ENCODE measurements at regions not wholly inside any gene's neighbourhood (a gene's known extent, or its start where the extent isn't known, plus 50 kb on each side); places are given as distances from the start of the nearest gene placed in this dataset.

DNA sequence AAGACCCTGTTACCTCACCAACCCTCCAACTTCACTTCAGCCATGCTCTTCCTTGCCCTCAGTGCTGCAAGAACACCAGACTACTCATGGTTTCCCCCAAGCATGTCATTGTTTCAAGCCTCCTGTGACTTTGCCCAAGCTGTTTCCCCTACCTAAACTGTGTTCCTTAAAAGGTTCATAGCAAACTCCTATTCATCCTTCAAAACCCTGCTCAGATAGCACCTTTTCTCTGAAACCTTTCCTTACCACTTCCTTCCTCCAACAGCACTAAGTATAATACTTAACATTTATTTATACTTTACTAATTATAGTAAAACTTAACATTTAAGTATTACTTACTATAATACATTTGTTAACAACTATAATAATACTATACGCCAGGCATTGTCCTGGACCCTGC is 136.2 kb downstream of the CCT6B start:
- no peak for DNase-seq

DNA sequence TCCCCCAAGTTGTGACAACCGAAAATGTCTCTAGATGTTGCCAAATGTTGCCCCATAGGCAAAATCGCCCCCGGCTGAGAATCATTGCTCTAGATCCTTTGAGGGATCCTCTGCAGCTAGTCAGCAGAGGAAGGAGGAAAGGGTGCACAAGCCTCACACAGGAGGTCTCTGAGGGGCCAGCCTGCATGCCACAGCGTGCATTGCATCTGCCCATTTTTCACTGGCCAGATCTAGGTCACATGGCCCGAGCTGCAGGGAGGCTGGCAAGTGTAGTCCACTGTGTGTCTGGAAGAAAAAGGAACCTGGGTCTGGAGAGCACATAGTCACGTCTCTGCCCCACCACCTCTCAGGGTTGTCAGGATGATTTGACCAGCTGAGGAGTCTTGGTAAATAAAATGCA is 138.2 kb downstream of the CCT6B start:
- DNase-seq = no peak

DNA sequence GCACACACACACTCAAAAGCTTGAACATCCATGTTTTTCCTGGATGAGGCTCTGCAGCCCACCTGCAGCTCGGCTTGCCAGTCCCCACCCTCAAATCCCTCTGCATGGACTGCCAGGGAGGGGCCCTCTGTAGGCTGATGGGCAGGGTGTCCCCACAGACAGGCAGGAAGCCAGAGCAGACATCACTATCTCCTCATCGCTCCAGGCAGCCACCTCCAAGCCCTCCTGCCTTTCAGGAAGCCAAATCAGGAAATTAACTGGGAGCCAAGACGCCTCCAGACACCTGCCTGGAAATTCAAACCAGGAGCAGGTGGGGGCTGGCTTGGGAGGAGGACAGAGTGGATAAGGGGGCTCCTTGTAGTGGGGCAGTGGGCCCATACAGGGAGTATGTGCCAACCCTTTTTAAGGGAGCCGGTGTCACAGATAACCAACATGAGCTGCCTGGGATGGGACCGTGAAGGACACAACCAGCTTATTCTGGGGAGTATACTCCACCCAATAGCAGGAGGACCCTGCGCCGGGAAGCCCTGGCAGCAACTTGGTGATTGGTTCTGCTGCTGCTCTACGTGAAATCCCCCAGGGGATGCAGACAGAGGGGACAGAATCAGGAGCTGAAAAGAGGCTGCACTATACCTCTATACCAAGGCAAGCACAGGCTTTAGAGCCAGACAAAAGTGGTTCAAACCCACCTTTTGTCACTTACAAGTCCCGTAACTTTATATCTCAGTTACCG is 139.1 kb downstream of the CCT6B start:
- no peak for DNase-seq

DNA sequence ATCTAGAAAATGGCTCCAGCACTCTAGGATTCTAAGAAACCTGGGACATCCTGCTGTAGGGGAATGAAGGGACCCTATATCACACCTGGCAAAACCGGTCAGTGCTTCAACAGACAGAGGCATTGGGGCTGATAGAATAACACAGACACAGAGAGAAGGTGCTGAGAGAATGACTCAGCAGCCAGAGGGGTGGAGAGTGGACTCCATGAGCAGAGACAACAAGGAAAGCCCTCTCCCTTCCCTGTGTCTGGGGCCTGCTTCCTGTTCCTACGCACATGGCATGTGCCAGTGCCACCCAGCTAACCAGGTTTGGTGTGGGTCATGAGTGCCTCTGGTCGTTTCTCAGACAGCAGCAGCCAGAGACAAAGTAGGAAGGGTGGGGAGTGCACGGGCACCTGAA is 140.3 kb downstream of the CCT6B start:
- DNase-seq = no peak

DNA sequence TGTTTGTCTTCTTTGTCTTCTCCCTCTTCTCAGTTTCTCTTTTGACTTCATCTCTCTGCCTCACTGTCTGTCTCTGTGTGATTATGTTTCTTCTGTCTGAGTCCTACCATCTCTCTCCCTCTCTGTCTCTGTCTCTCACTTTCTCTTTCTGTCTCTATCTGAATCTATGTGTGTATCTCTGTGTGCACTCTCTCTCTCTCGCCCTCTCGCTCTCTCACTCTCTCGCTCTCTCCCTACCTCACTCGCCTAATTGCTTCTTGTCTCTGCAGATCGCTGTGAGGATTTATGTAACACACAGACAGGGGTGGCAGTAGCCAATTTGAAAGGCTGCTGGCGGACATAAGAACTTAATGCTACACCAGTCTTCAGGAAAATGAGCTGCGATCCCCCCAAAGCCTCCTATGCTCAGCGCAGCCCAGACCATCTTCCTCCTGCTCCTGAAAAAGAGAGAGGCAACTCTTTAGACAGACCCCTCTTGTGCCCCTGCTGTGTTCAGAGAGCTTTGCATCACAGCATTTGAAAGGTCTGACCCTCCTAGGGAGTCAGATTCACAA is 140.9 kb downstream of the CCT6B start:
- DNase-seq = no peak

DNA sequence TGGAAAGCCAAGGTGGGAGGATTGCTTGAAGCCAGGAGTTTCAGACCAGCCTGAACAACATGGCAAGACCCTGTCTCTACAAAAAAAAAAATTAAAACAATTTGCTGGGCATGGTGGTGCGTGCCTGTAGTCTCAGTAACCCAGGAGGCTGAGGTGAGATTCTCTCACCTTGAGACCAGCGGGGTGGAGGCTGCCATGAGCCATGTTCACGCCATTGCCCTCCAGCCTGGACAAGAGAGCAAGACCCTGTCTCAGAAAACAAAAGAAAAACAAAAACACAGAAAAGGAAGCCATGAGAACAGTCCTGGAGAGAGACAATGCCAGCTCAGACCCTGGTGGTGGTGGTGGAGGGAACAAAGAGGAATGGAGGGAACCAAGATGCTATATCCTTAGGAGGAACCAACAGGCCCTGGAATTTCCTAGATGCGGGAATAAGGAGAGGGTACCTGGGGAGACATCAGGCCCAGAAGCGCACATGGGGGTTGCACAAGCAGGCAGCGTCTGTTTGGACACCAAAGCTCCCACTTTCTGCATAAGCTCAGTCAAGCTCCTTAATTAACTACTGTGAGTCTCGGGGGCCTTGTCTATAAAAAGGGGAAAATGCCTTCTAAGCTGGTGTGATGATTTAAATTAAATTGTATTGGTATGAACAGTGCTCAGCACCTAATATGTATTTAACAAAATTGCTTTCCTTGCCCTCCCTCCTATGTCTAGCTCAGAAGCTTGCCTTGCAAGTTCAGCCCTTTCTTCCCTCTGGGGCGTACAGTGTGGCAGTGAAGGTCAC is 143.8 kb downstream of the CCT6B start:
- no peak for DNase-seq

DNA sequence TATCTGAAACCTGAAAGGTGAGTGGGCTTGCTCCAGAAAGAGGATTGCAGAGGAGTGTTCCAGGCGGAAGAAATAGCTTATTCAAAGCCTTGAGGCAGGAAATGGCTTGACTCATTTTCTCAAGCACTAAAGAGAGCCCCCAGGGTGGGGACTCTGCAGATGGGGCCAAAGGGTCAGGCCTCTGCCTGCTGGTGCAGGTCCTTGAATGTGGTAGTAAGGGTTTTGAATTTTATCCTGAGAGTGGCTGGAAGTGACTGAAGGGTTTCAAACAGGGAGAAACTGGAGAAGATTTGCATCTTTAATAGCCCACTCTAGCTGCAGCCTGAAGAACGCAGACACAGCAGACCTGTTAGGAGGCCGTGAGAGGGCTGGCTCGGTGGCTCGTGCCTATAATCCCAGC is 144.4 kb downstream of the CCT6B start:
- no peak for DNase-seq

DNA sequence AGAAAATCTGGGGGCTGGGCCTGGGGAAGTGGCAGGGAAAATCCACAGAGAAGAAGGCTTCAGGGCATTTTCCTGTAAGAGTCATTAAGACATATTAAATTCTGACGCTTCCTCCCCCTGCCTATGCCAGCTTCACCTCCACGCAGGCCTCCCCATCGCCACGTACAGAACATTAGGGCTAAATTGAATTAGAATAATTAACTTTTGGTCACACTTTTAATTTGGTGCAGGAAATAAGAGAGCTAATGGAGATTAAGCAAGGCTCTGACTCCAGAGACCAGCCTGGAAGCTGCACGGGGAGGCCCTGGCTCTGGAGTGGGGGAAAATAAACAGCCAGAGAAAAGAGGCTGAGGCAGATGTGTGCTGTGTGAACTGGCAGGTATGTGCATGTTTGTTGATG is 148.0 kb downstream of the CCT6B start:
- no peak for DNase-seq

DNA sequence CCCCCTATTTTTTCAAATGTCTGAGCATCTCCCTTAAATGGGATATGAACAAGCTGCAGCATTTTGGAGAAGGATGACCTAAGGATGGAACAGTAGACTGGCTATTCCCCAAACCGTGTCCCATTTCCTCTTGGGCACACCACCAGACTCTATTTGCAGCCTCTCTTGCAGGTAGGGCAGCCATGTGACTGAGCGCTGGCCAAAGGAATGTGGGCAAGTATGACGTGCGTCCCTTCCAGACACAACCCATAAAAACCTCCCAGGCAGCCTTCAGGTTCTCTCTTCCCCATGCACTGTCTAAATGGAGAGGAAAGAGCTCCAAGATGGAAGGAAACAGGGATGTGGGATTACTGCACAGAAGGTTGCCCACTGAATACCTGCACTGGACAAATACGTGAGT is 149.7 kb downstream of the CCT6B start:
- DNase-seq = no peak

DNA sequence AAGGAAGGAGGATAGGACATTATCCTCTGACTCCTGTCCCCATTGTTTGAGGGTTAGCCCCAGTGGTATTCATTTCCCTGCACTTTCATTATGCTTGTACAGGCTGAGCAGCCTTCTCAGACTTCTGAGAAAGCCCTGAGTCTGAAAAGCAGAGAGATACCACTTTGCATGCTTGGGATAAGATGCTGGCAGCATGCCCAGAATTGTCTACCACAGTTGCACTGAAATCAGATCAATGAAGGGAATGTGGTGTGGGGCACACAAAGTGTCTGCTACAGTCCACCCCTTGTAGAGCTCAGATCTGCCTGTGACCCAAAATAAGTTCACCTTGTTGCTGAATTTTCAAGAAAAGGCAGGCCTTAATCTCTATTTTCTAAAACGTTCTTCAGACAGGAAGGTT is 160.6 kb downstream of the CCT6B start:
- no peak for DNase-seq

DNA sequence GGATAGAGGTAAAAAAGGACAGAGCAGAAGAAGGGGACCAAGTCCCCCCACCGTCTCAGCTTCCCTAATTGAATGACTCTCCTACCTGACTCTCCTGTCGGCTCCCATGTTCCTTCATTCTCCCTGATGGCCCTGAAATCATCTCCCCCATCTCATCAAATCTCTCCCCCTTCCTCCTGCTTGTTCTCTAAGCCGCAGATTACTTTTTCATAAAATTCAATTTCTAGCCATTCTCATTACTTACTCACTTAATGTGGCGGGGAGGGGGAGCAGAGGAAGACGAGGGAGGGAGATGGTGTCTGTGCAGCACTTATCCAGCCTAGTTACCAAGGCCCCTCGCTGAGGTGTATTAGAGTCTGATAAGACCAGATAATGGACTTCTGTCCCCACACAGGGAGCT is 161.5 kb downstream of the CCT6B start:
- DNase-seq = no peak

DNA sequence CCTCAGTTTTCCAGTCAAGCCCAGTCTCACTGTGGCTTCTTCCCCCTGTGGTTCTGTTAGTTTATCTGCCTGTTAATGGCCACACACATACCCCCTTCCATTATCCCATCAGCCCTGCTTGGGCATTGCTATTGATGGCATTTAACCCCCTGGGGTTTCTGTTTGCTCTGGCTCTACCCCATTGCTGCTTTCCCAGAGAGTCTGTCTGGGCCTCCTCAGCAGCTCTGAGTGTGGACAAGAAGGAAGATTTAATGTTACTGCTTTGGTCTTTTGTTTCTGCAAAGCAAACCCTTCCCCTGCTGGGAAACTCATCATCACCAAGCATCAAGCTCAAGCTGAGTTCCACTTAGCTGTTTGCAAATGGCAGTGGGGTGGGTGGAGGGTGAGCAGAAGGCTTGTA is 162.7 kb downstream of the CCT6B start:
- no peak for DNase-seq

DNA sequence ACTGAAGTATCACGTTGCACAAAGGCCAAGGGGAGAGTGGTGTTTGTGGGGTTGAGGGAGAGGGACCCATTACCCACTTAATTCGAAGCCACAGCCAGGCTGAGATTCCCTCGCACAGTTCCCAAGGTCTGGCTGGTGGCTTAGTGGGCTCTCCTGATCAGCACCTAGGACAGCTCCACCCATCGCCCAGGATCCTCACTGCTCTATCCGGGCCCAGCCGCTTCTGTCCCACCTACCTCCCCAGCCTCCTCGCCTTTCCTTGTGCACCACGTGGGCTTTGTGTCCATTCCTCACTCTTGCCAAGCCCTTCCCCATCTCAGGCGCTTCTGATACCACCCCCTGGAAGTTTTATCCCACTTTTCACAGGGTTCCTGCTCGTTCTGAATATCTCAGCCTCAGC is 163.5 kb downstream of the CCT6B start:
- DNase-seq = peak; percentile 56

DNA sequence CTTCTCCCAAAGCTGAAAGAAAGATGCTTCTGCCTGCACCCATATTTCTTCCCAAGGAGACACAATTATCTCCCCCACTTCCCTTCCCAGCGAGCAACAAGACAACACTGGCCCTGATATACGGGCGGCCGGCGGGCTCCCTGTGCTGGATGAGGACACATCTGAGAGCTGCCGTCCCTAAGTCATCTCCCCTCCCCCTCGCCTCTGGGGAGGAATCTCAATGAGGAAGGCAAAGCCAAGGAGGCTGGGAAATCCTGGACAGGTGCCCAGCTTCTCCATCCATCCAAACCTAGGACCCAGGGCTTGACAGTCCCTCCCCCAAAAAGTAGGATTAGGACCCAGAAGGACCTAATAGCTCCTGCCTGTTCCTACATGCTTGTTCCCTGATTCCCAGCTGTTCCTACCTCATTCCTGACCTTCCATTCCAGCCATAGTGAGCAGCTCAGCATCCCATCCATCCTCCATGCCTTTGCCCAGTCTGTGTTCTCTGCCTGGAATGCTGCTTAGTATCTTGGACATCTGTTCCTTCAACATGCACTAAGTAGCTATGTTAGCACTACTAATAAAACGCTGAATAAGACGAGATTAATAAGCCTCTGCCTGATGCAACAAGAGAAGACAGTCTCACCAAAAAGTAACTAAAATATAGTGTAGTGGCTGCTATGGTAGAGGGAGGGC is 167.9 kb downstream of the CCT6B start:
- no peak for DNase-seq

DNA sequence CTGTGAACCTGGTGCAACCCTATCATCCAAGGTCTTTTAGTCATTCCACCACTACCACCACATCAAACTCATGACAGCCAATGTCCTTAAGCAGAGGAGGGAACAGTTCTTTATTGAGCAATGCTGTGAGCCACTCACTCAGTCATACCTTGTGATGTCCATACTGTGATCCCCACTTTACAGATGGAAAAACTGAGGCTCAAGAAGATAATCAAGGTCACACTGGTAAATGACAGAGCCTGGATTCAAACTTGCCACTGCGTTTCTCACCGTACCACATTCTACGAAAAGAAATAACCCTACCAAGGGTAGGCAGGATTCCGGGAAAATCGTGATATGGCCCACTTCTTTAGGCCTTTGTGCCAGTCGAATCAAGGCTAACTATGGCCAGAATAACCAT is 172.6 kb downstream of the CCT6B start:
- DNase-seq = no peak

DNA sequence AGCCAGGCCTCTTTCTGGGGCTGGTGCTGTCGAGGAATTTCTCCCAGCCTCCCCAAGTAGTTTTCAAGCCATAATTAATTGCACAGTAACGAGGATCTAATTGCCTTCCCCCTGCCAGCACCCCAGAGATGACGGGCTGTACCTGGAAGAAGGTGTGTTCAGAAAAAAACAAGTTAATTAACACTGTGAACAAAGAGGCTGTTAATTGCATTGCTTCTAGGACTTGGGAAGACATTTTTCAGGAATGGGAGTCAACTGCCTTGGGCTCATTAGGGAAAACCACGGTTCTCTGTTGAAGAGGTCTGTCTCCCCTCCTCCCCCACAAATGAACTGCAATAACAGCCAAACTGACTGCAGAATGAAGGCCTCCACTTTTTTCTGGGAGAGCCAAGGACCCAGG is 176.7 kb downstream of the CCT6B start:
- DNase-seq = no peak

DNA sequence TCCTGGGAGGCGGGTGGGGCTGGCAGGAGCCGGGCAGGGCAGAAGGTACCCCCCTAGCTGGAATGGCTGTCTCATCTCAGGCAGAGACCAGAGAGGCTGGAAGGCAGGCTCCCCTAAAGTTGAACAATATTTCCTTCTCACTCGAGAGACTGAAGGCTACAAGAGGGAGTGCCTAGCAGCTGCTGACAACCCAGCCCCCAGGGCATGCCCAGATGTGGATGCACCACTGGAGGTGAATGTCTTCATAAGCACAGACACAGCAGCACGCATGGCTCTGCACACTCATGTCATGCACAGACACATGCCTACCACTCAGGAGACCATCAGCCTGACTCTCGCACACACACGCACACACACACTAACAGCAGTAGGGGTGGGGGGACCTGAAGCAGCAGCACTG is 179.0 kb downstream of the CCT6B start:
- DNase-seq = no peak

DNA sequence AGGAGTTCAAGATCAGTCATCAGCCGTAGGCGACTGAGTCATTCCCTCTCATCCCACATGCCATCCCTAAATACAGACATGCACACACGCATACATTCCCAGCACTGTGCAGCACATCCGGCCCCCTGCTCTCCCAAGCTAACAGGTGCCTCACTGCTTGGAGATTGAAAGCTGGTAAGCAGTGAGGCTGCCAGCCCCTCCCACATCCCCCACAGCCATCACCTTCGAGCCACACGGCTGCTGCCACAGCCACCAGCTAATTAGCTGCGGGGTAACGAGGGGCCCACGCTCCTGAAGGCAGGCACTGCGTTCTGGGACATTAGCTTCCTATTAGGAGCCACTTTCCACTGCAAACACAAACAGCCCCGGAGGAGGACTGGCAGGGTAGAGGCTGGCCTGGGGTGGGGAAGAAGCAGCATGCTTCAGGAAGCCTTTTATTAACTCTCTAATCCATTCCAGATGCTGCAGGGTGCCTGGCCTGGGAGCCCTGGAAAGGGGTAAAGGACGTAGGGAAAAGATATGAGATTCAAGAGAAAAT is 179.6 kb downstream of the CCT6B start:
- DNase-seq = no peak

DNA sequence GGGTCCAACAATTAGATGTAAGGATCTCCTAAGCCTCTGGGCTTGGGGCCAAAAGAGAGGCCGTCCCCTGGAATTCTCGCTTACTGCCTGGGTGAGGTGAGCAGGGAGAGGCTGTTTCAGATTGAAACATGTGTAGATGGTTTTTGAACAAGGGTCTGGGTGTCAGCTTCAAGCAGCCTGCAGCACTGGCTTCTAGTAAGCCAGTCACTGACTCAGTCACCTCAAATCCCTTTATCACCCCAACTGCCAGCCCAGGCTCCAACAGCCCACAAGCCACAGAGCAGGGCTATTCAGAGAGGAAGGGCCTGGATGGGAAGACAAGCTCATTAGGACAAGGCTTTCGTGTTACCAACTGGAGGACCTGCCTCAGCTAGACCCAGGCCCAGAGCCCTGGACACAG is 180.2 kb downstream of the CCT6B start:
- DNase-seq = no peak

DNA sequence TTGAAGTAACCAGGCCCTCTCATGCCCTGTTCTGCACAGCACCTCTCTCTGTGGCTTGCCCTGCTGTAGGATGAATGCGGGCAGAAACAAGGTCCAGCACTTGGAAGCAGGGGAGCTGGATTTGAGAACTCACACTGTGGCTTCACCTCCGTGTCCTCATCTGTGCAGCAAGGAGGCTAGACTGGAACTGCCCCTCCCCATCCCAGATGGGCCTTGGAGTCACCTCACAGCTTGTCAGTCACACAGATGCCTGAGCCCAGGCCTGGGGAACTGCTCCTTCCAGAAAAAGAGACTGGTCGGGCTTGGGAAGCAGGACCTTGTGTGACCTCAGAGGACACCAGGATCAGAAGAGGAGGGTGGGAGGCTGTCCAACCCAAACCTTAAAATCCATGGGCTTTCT is 180.8 kb downstream of the CCT6B start:
- no peak for DNase-seq

DNA sequence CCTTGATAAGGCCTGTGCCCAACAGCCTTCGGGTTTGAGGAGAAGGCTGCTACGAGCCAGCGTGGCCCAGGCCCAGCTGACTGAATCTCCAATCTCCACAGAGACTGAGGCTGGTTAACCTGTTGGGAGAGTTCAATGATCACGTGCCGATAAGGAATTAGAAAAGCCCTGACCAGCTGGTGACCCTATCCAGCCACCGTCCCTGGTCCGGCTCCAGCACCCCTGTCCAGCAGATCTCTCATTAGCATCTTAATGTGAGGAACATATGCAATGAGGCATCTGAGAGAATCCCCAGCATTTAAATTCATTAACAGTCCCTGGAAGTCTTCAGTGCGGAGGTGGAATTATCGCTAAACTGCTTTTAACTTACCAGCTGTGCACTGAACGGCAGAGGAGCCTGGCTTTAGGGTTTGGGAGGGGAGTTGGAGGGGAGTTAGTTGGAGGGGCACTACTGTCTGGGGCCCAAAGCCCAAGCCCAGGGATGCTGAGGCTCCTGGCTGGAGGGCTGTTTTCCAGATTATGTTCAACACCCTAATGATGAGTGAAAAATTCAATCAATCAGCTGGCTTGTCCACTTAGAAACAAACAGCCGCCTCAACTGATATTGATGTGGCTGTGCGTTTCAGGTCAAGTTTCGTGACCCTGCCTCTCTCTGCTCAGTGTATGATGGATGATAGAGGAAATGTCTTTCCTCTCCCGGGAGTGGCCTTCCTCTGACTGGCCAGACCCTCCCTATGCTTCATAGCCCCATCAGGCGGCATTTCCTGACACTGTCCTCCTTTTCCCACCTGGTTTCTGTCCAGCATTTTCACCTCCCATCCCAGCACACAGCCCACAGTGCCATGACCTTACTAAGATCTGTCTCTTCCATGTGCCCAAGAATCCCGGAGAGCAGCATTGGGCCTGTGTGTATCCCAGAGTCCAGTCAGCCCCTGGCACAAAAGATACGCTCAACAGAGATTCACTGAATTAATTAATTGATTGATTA is 184.5 kb downstream of the CCT6B start:
- no peak for DNase-seq

DNA sequence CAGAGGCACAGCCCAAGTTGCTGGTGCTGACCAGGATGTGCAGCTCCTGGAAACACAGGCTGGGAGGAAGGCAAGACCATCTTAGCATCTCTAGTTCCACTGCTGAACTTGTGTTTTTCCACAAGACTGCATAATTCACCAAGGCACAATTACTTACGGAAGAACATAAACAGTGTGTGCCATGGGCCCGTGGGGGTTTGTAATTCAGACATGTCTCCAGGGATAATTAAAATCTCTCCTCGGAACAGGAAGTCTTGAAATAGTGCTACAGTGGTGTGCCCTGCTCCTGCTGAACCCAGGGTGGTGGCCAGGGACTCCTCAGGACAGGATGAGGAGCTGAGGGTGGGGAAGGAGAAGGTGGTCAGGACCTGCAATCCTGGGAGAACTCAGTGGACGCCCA is 188.2 kb downstream of the CCT6B start:
- no peak for DNase-seq

All from stimulated activated CD8-positive, alpha-beta memory T cell treated with anti-CD3 and anti-CD28 coated beads, Interleukin-4, amount 100 ng/mL, for 48 hours (primary cell).